WTC11 (cell line): ENCODE measurements at regions not wholly inside any gene's neighbourhood (a gene's known extent, or its start where the extent isn't known, plus 50 kb on each side); places are given as distances from the start of the nearest gene placed in this dataset.

Experiments used
- ATAC-seq: fragments of 200-7000 bp; cut with Tn5 transposase; 2 replicates; pipeline ENCODE4 v1.10.0; 2021; ENCODE audit warnings: mild to moderate bottlenecking, moderate library complexity
- CTCF ChIA-PET: fragments of 300-600 bp; sonication (Branson Sonifier 250); formaldehyde crosslinking; loops from one replicate; lab custom pipeline; 2021; ENCODE audit warnings: antibody characterized with exemption; lab: Charles Lee
- POLR2A ChIA-PET: fragments of 350-600 bp; sonication (Branson Sonifier 250); formaldehyde crosslinking; loops from one replicate; lab custom pipeline; 2021; ENCODE audit warnings: antibody characterized with exemption; lab: Charles Lee
- DNase-seq: peaks from one replicate; pipeline ENCODE4 v3.0.0; 2021; ENCODE audit warnings: low spot score
- H3K27ac Mint-ChIP-seq: 2 replicates; pipeline ENCODE4 v1.8.0; 2021; ENCODE audit warnings: mixed read lengths
- H3K27me3 Mint-ChIP-seq: 2 replicates; pipeline ENCODE4 v1.8.0; 2021; ENCODE audit warnings: low read depth, mild to moderate bottlenecking, moderate library complexity, mixed read lengths
- H3K36me3 Mint-ChIP-seq: 2 replicates; pipeline ENCODE4 v1.8.0; 2021; ENCODE audit warnings: mixed read lengths
- H3K4me1 Mint-ChIP-seq: 2 replicates; pipeline ENCODE4 v1.8.0; 2022; ENCODE audit warnings: mixed read lengths
- H3K4me3 Mint-ChIP-seq: 2 replicates; pipeline ENCODE4 v1.8.0; 2021; ENCODE audit warnings: mild to moderate bottlenecking, moderate library complexity, mixed read lengths
- H3K9me3 Mint-ChIP-seq: 2 replicates; pipeline ENCODE4 v1.8.0; 2021; ENCODE audit warnings: mixed read lengths
- ATF2 ChIP-seq: sonication (generic); formaldehyde crosslinking; IDR thresholded peaks from 2 replicates; pipeline ENCODE4 v1.8.1; 2022; ENCODE audit warnings: low read depth, missing genetic modification reagents, borderline replicate concordance
- ATF6 ChIP-seq: sonication (generic); formaldehyde crosslinking; IDR thresholded peaks from 2 replicates; pipeline ENCODE4 v1.8.1; 2023; ENCODE audit warnings: mild to moderate bottlenecking, missing genetic modification reagents
- E2F4 ChIP-seq: sonication (generic); formaldehyde crosslinking; IDR thresholded peaks from 2 replicates; pipeline ENCODE4 v1.8.1; 2022; ENCODE audit warnings: low read depth, mild to moderate bottlenecking, moderate library complexity, missing genetic modification reagents, borderline replicate concordance
- GTF2I ChIP-seq: fragments of 250-450 bp; sonication (Bioruptor Pico); conservative IDR thresholded peaks from 2 replicates; pipeline ENCODE4 v1.4.0; 2021; ENCODE audit warnings: mild to moderate bottlenecking
- JAZF1 ChIP-seq: fragments of 250-450 bp; sonication (Bioruptor Pico); IDR thresholded peaks from 2 replicates; pipeline ENCODE4 v1.9.0; 2021; ENCODE audit warnings: moderate library complexity, mild to moderate bottlenecking, inconsistent platforms
- MLX ChIP-seq: sonication (generic); formaldehyde crosslinking; IDR thresholded peaks from 2 replicates; pipeline ENCODE4 v1.8.1; 2023; ENCODE audit warnings: mild to moderate bottlenecking, missing genetic modification reagents, moderate library complexity
- MYBL2 ChIP-seq: sonication (generic); formaldehyde crosslinking; IDR thresholded peaks from 2 replicates; pipeline ENCODE4 v1.8.1; 2023; ENCODE audit warnings: mild to moderate bottlenecking, moderate library complexity, missing genetic modification reagents
- PRRX2 ChIP-seq: fragments of 250-450 bp; sonication (Bioruptor Pico); IDR thresholded peaks from 2 replicates; pipeline ENCODE4 v1.8.0; 2021; ENCODE audit warnings: mild to moderate bottlenecking
- SMAD4 ChIP-seq: sonication (generic); formaldehyde crosslinking; IDR thresholded peaks from 2 replicates; pipeline ENCODE4 v1.8.0; 2022; ENCODE audit warnings: mild to moderate bottlenecking, missing genetic modification reagents
- SOX15 ChIP-seq: fragments of 250-450 bp; sonication (Bioruptor Pico); IDR thresholded peaks from 2 replicates; pipeline ENCODE4 v1.9.0; 2021; ENCODE audit warnings: mild to moderate bottlenecking
- TP53 ChIP-seq: sonication (generic); formaldehyde crosslinking; IDR thresholded peaks from 2 replicates; pipeline ENCODE4 v1.8.1; 2023; ENCODE audit warnings: mild to moderate bottlenecking, missing genetic modification reagents
- USF2 ChIP-seq: sonication (generic); formaldehyde crosslinking; IDR thresholded peaks from 2 replicates; pipeline ENCODE4 v1.8.1; 2023; ENCODE audit warnings: mild to moderate bottlenecking, missing genetic modification reagents, moderate library complexity
- ZNF121 ChIP-seq: sonication (generic); formaldehyde crosslinking; IDR thresholded peaks from 2 replicates; pipeline ENCODE4 v1.8.0; 2023; ENCODE audit warnings: missing genetic modification reagents
- ZNF317 ChIP-seq: sonication (generic); formaldehyde crosslinking; IDR thresholded peaks from 2 replicates; pipeline ENCODE4 v1.8.1; 2023; ENCODE audit warnings: low read depth, mild to moderate bottlenecking, moderate library complexity, missing genetic modification reagents, borderline replicate concordance
- ZNF532 ChIP-seq: fragments of 250-450 bp; sonication (Bioruptor Pico); IDR thresholded peaks from 2 replicates; pipeline ENCODE4 v1.9.0; 2021; ENCODE audit warnings: mild to moderate bottlenecking, borderline replicate concordance
- ZNF671 ChIP-seq: fragments of 250-450 bp; sonication (Bioruptor Pico); IDR thresholded peaks from 2 replicates; pipeline ENCODE4 v1.8.0; 2021; ENCODE audit warnings: mild to moderate bottlenecking
- TF ChIP-seq, protein P1 (sequence below): fragments of 250-450 bp; sonication (Bioruptor Pico); IDR thresholded peaks from 2 replicates; pipeline ENCODE4 v1.9.0; 2021; ENCODE audit warnings: mild to moderate bottlenecking

- no peaks in the 10 kb centered on the region for H3K9me3 Mint-ChIP-seq
- H3K4me1 Mint-ChIP-seq: peaks cover 14% of the 10 kb centered on the region
- no peak for TF ChIP-seq GTF2I (CRISPR knock-in tag)
- TF ChIP-seq ZNF532 (CRISPR knock-in tag): no peak
- TF ChIP-seq MLX: no peak
- TF ChIP-seq ATF6 (CRISPR knock-in tag): no peak
- TF ChIP-seq ZNF317 (CRISPR knock-in tag): no peak
- TF ChIP-seq TP53 (CRISPR knock-in tag): no peak
- no peak for TF ChIP-seq USF2 (CRISPR knock-in tag)
- TF ChIP-seq JAZF1: no peak
- no peak for TF ChIP-seq SMAD4 (CRISPR knock-in tag)
- TF ChIP-seq MYBL2 (CRISPR knock-in tag): no peak
- TF ChIP-seq E2F4 (CRISPR knock-in tag): no peak
- TF ChIP-seq ATF2 (CRISPR knock-in tag): no peak
- TF ChIP-seq, protein P1, sequence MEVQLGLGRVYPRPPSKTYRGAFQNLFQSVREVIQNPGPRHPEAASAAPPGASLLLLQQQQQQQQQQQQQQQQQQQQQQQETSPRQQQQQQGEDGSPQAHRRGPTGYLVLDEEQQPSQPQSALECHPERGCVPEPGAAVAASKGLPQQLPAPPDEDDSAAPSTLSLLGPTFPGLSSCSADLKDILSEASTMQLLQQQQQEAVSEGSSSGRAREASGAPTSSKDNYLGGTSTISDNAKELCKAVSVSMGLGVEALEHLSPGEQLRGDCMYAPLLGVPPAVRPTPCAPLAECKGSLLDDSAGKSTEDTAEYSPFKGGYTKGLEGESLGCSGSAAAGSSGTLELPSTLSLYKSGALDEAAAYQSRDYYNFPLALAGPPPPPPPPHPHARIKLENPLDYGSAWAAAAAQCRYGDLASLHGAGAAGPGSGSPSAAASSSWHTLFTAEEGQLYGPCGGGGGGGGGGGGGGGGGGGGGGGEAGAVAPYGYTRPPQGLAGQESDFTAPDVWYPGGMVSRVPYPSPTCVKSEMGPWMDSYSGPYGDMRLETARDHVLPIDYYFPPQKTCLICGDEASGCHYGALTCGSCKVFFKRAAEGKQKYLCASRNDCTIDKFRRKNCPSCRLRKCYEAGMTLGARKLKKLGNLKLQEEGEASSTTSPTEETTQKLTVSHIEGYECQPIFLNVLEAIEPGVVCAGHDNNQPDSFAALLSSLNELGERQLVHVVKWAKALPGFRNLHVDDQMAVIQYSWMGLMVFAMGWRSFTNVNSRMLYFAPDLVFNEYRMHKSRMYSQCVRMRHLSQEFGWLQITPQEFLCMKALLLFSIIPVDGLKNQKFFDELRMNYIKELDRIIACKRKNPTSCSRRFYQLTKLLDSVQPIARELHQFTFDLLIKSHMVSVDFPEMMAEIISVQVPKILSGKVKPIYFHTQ (CRISPR knock-in tag): no peak
- no peak for TF ChIP-seq ZNF671
- no peak for TF ChIP-seq SOX15
- no peak for TF ChIP-seq PRRX2 (CRISPR knock-in tag)
- no peak for TF ChIP-seq ZNF121 (CRISPR knock-in tag)
- CTCF ChIA-PET: no interaction called here
- ATAC-seq (no peak), DNase-seq (no peak)
- H3K27ac Mint-ChIP-seq: no peak overlapping the region
- H3K36me3 Mint-ChIP-seq: no peaks in the 10 kb centered on the region
- H3K27me3 Mint-ChIP-seq: no peaks in the 10 kb centered on the region
- H3K4me3 Mint-ChIP-seq: no peak overlapping the region
- POLR2A ChIA-PET: no interaction called here
Observed at GRCh38 chr5:35365758-35366157, 135.5 kb upstream of the PRLR start.
